Nephron progenitor cell (in vitro differentiated cells): ENCODE measurements at regions not wholly inside any gene's neighbourhood (a gene's known extent, or its start where the extent isn't known, plus 50 kb on each side); places are given as distances from the start of the nearest gene placed in this dataset.

Experiments used
- DNase-seq: peaks from one replicate; pipeline ENCODE4 v3.0.0; 2021
- H3K27ac Mint-ChIP-seq: 2 replicates; pipeline ENCODE4 v1.8.0; 2021; ENCODE audit warnings: mild to moderate bottlenecking, moderate library complexity, mixed read lengths
- H3K27me3 Mint-ChIP-seq: 2 replicates; pipeline ENCODE4 v1.8.0; 2021; ENCODE audit warnings: mild to moderate bottlenecking, low read depth, mixed read lengths; ENCODE audit not compliant: poor library complexity
- H3K36me3 Mint-ChIP-seq: 2 replicates; pipeline ENCODE4 v1.8.0; 2021; ENCODE audit warnings: low read depth, mixed read lengths
- H3K4me1 Mint-ChIP-seq: 2 replicates; pipeline ENCODE4 v1.8.0; 2021; ENCODE audit warnings: mixed read lengths
- H3K4me3 Mint-ChIP-seq: 2 replicates; pipeline ENCODE4 v1.8.0; 2021; ENCODE audit warnings: mild to moderate bottlenecking, moderate library complexity, mixed read lengths
- H3K9me3 Mint-ChIP-seq: 2 replicates; pipeline ENCODE4 v1.8.0; 2021; ENCODE audit warnings: mild to moderate bottlenecking, moderate library complexity, mixed read lengths
- CTCF ChIP-seq: fragments of 200-600 bp; sonication (generic); IDR thresholded peaks from 2 replicates; pipeline ENCODE4 v1.5.0; 2021; ENCODE audit warnings: antibody characterized with exemption

- no peak for TF ChIP-seq CTCF
- Mint-ChIP-seq H3K27me3 (peaks cover 5% of the 10 kb centered on the region), H3K9me3 (no peaks in the 10 kb centered on the region), H3K27ac (no peak overlapping the region), H3K4me1 (peaks cover 53% of the 10 kb centered on the region), H3K36me3 (no peaks in the 10 kb centered on the region), H3K4me3 (no peak overlapping the region)
- DNase-seq = no peak
These were observed 216.3 kb upstream of the ADGRL2 start for GRCh38 chr1:81584398-81584797.

GRCh38 chr1:81583878-81584277 lies 216.9 kb upstream of the ADGRL2 start:
- no peak for TF ChIP-seq CTCF
- no peaks in the 10 kb centered on the region for H3K36me3 Mint-ChIP-seq
- peaks cover 5% of the 10 kb centered on the region for H3K27me3 Mint-ChIP-seq
- DNase-seq = no peak
- no peaks in the 10 kb centered on the region for H3K9me3 Mint-ChIP-seq
- H3K4me3 Mint-ChIP-seq = no peak overlapping the region
- peaks cover 56% of the 10 kb centered on the region for H3K4me1 Mint-ChIP-seq
- H3K27ac Mint-ChIP-seq = no peak overlapping the region

GRCh38 chr1:81582467-81582986 lies 218.2 kb upstream of the ADGRL2 start:
- TF ChIP-seq CTCF = no peak
- no peak overlapping the region for H3K4me3 Mint-ChIP-seq
- H3K36me3 Mint-ChIP-seq = no peaks in the 10 kb centered on the region
- peaks cover 5% of the 10 kb centered on the region for H3K27me3 Mint-ChIP-seq
- H3K9me3 Mint-ChIP-seq = no peaks in the 10 kb centered on the region
- H3K27ac Mint-ChIP-seq = no peak overlapping the region
- peaks cover 59% of the 10 kb centered on the region for H3K4me1 Mint-ChIP-seq
- DNase-seq = no peak

- Mint-ChIP-seq H3K36me3 (no peaks in the 10 kb centered on the region), H3K27ac (no peak overlapping the region), H3K9me3 (no peaks in the 10 kb centered on the region), H3K27me3 (peaks cover 5% of the 10 kb centered on the region), H3K4me1 (peaks cover 39% of the 10 kb centered on the region), H3K4me3 (no peak overlapping the region)
- no peak for DNase-seq
- TF ChIP-seq CTCF = no peak
These were observed 221.9 kb upstream of the ADGRL2 start for GRCh38 chr1:81578867-81579266.

- Mint-ChIP-seq H3K4me1 (peaks cover 22% of the 10 kb centered on the region), H3K4me3 (no peak overlapping the region), H3K36me3 (no peaks in the 10 kb centered on the region), H3K27me3 (peaks cover 5% of the 10 kb centered on the region), H3K9me3 (no peaks in the 10 kb centered on the region), H3K27ac (no peak overlapping the region)
- DNase-seq = no peak
- no peak for TF ChIP-seq CTCF
These were observed 223.6 kb upstream of the ADGRL2 start for GRCh38 chr1:81577004-81577697.

- Mint-ChIP-seq H3K36me3 (no peaks in the 10 kb centered on the region), H3K27ac (no peak overlapping the region), H3K4me3 (no peak overlapping the region), H3K9me3 (no peaks in the 10 kb centered on the region), H3K4me1 (peaks cover 10% of the 10 kb centered on the region), H3K27me3 (no peaks in the 10 kb centered on the region)
- TF ChIP-seq CTCF = no peak
- no peak for DNase-seq
These were observed 226.3 kb upstream of the ADGRL2 start for GRCh38 chr1:81574408-81574807.
